H1 (cell line): ENCODE measurements at regions not wholly inside any gene's neighbourhood (a gene's known extent, or its start where the extent isn't known, plus 50 kb on each side); places are given as distances from the start of the nearest gene placed in this dataset.

Experiments used
- CTCF ChIA-PET: fragments of 300-600 bp; sonication (Branson Sonifier 250); formaldehyde crosslinking; loops from one replicate; lab custom pipeline; 2021; ENCODE audit not compliant: partially characterized antibody; lab: Charles Lee
- POLR2A ChIA-PET: fragments of 300-600 bp; sonication (Branson Sonifier 250); formaldehyde crosslinking; loops from one replicate; lab custom pipeline; 2021; ENCODE audit warnings: inconsistent platforms; ENCODE audit not compliant: partially characterized antibody; lab: Charles Lee
- DNase-seq, 2 experiments: peaks; one replicate each; pipeline versions ENCODE4 v3.0.0 to v3.0.0-alpha.2; 2010 to 2022; ENCODE audit warnings: low spot score in 2 of 2, low read depth in 1 of 2, mixed read lengths in 1 of 2
- FAIRE-seq: peaks from 2 replicates; lab custom pipeline; 2011; peaks lifted over from hg19 to GRCh38; lab: Jason Lieb, UNC
- H2AFZ ChIP-seq: 2 replicates; pipeline ENCODE4 v1.8.1; 2012; ENCODE audit warnings: low read length, inconsistent platforms
- H2AK5ac ChIP-seq: 2 replicates; pipeline ENCODE4 v1.6.1; 2013; ENCODE audit warnings: low read depth, low read length
- H2BK120ac ChIP-seq: replicated peaks from 2 replicates; pipeline ENCODE3; 2013; ENCODE audit warnings: low read depth, low read length, inconsistent platforms
- H2BK12ac ChIP-seq: 2 replicates; pipeline ENCODE4 v1.6.1; 2013; ENCODE audit warnings: low read depth, low read length
- H2BK15ac ChIP-seq: 2 replicates; pipeline ENCODE4 v1.6.1; 2013; ENCODE audit warnings: low read length
- H2BK20ac ChIP-seq: 2 replicates; pipeline ENCODE4 v1.6.1; 2013; ENCODE audit warnings: low read length
- H2BK5ac ChIP-seq: 2 replicates; pipeline ENCODE4 v1.6.1; 2013; ENCODE audit warnings: low read depth, low read length
- H3K14ac ChIP-seq: 2 replicates; pipeline ENCODE4 v1.6.1; 2013; ENCODE audit warnings: inconsistent platforms; ENCODE audit not compliant: insufficient read length
- H3K18ac ChIP-seq: 2 replicates; pipeline ENCODE4 v1.6.1; 2013; ENCODE audit warnings: low read length; ENCODE audit errors: extremely low read depth
- H3K23ac ChIP-seq: 2 replicates; pipeline ENCODE4 v1.6.1; 2013; ENCODE audit warnings: inconsistent platforms; ENCODE audit not compliant: insufficient read length
- H3K23me2 ChIP-seq: 2 replicates; pipeline ENCODE4 v1.6.1; 2013; ENCODE audit warnings: low read depth, low read length
- H3K27ac ChIP-seq: 2 replicates; pipeline ENCODE4 v1.6.1; 2011; ENCODE audit warnings: low read depth, low read length, inconsistent platforms
- H3K27me3 ChIP-seq, 4 experiments: replicated peaks in 1 of 4; 1 replicate in 1 of 4; 2 replicates in 3 of 4; pipeline versions ENCODE4 v1.6.1 to v1.8.1; 2011 to 2013; ENCODE audit warnings: low read length in 3 of 4, mild to moderate bottlenecking in 3 of 4, inconsistent platforms in 2 of 4, mixed read lengths in 2 of 4, moderate library complexity in 1 of 4; ENCODE audit not compliant: control insufficient read depth in 3 of 4, insufficient read depth in 3 of 4; ENCODE audit errors: extremely low read depth in 1 of 4
- H3K36me3 ChIP-seq, 4 experiments: 2 replicates each; pipeline versions ENCODE4 v1.6.1 to v1.8.1; 2011 to 2013; ENCODE audit warnings: mild to moderate bottlenecking in 4 of 4, low read length in 3 of 4, moderate library complexity in 2 of 4, control low read depth in 1 of 4, inconsistent platforms in 1 of 4; ENCODE audit not compliant: insufficient read depth in 4 of 4, control insufficient read depth in 2 of 4
- H3K4ac ChIP-seq: replicated peaks from 2 replicates; pipeline ENCODE3; 2013; ENCODE audit warnings: low read length, low read depth, mixed read lengths, inconsistent platforms; ENCODE audit not compliant: insufficient read length
- H3K4me1 ChIP-seq, 4 experiments: replicated peaks in 1 of 4; 1 replicate in 1 of 4; 2 replicates in 3 of 4; pipeline versions ENCODE4 v1.6.1 to v1.8.1; 2011 to 2013; ENCODE audit warnings: low read length in 3 of 4, inconsistent platforms in 2 of 4, mixed read lengths in 1 of 4; ENCODE audit not compliant: insufficient read depth in 4 of 4, control insufficient read depth in 3 of 4
- H3K4me2 ChIP-seq, 2 experiments: 2 replicates each; pipeline versions ENCODE4 v1.6.1 to v1.8.1; 2011 to 2013; ENCODE audit warnings: low read depth in 2 of 2, low read length in 2 of 2, control low read depth in 1 of 2, inconsistent platforms in 1 of 2, mild to moderate bottlenecking in 1 of 2; ENCODE audit not compliant: insufficient read depth in 1 of 2
- H3K4me3 ChIP-seq, 4 experiments: fragments of 200-600, 300-600 bp in 1 of 4; sonication (generic), shearing (Covaris generic), sonication (Bioruptor Twin) in 1 of 4; 2 replicates each; pipeline versions ENCODE4 v1.5.1 to v1.8.1; 2011 to 2016; ENCODE audit warnings: low read length in 4 of 4, low read depth in 3 of 4, control low read depth in 2 of 4, inconsistent platforms in 2 of 4, mild to moderate bottlenecking in 2 of 4, mixed read lengths in 1 of 4, moderate library complexity in 1 of 4; ENCODE audit not compliant: insufficient read depth in 2 of 4; ENCODE audit errors: extremely low read depth in 1 of 4
- H3K56ac ChIP-seq: replicated peaks from 2 replicates; pipeline ENCODE3; 2013; ENCODE audit warnings: low read depth, mild to moderate bottlenecking, mixed read lengths, low read length, inconsistent platforms; ENCODE audit not compliant: insufficient read length
- H3K79me1 ChIP-seq: 2 replicates; pipeline ENCODE4 v1.6.1; 2013; ENCODE audit warnings: low read depth, low read length, control low read depth
- H3K79me2 ChIP-seq, 2 experiments: 2 replicates each; pipeline versions ENCODE4 v1.6.1 to v1.8.1; 2012 to 2013; ENCODE audit warnings: low read length in 2 of 2, mild to moderate bottlenecking in 2 of 2, inconsistent platforms in 1 of 2; ENCODE audit not compliant: insufficient read depth in 2 of 2, control insufficient read depth in 1 of 2
- H3K9ac ChIP-seq, 4 experiments: replicated peaks in 1 of 4; 1 replicate in 1 of 4; 2 replicates in 3 of 4; pipeline versions ENCODE4 v1.6.1 to v1.8.1; 2011 to 2013; ENCODE audit warnings: low read depth in 3 of 4, low read length in 3 of 4, control low read depth in 2 of 4, mild to moderate bottlenecking in 2 of 4, moderate library complexity in 2 of 4, inconsistent platforms in 1 of 4; ENCODE audit errors: extremely low read depth in 1 of 4
- H3K9me3 ChIP-seq, 2 experiments: 2 replicates each; pipeline versions ENCODE4 v1.6.1 to v1.8.1; 2012 to 2013; ENCODE audit warnings: mild to moderate bottlenecking in 2 of 2, moderate library complexity in 2 of 2, control low read depth in 1 of 2, inconsistent platforms in 1 of 2, low read depth in 1 of 2, low read length in 1 of 2, mixed read lengths in 1 of 2; ENCODE audit not compliant: insufficient read depth in 2 of 2
- H4K20me1 ChIP-seq, 2 experiments: replicated peaks in 1 of 2; 2 replicates each; pipeline versions ENCODE3 to v1.8.1; 2011 to 2013; ENCODE audit warnings: inconsistent platforms in 2 of 2, low read length in 2 of 2, mild to moderate bottlenecking in 1 of 2; ENCODE audit not compliant: insufficient read depth in 2 of 2, control insufficient read depth in 1 of 2
- H4K5ac ChIP-seq: 2 replicates; pipeline ENCODE4 v1.6.1; 2013; ENCODE audit warnings: low read length, low read depth, mixed read lengths, inconsistent platforms; ENCODE audit not compliant: insufficient read length
- H4K8ac ChIP-seq: 2 replicates; pipeline ENCODE4 v1.8.0; 2013; ENCODE audit warnings: mild to moderate bottlenecking, moderate library complexity, low read length, inconsistent platforms; ENCODE audit not compliant: insufficient read depth; ENCODE audit errors: extremely low read depth
- H4K91ac ChIP-seq: replicated peaks from 2 replicates; pipeline ENCODE3; 2013; ENCODE audit warnings: low read length, mixed read lengths, inconsistent platforms; ENCODE audit not compliant: insufficient read length
- ASH2L ChIP-seq: fragments of 200-600, 300-600 bp; sonication (generic); IDR thresholded peaks from one replicate; pipeline ENCODE4 v1.7.1; 2017; ENCODE audit warnings: low read length
- CBX5 ChIP-seq: fragments of 300-800, 300-1000 bp; sonication (generic); IDR thresholded peaks from 2 replicates; pipeline ENCODE4 v1.7.1; 2016; ENCODE audit warnings: antibody characterized with exemption, low read length, low read depth
- CBX8 ChIP-seq: fragments of 300-800, 300-1000 bp; sonication (generic); IDR thresholded peaks from 2 replicates; pipeline ENCODE4 v1.7.1; 2016; ENCODE audit warnings: low read depth, low read length, borderline replicate concordance
- CEBPB ChIP-seq: IDR thresholded peaks from 2 replicates; pipeline ENCODE4 v1.6.1; 2012; ENCODE audit warnings: low read depth, low read length
- CREB1 ChIP-seq: IDR thresholded peaks from 2 replicates; pipeline ENCODE4 v1.6.1; 2012; ENCODE audit warnings: inconsistent platforms
- FOSL1 ChIP-seq: IDR thresholded peaks from 2 replicates; pipeline ENCODE4 v1.6.1; 2011; ENCODE audit warnings: mild to moderate bottlenecking, low read depth, low read length, moderate library complexity; ENCODE audit not compliant: insufficient read depth
- JUND ChIP-seq: IDR thresholded peaks from 2 replicates; pipeline ENCODE4 v1.6.1; 2011; ENCODE audit warnings: mild to moderate bottlenecking, improper control_type of control experiment, low read length
- KDM1A ChIP-seq: fragments of 200-600, 300-600 bp; sonication (generic); IDR thresholded peaks from 2 replicates; pipeline ENCODE4 v1.7.1; 2016; ENCODE audit warnings: mild to moderate bottlenecking, low read length, borderline replicate concordance
- KDM4A ChIP-seq: IDR thresholded peaks from one replicate; pipeline ENCODE4 v1.7.1; 2012; ENCODE audit warnings: low read depth, mild to moderate bottlenecking, moderate library complexity, low read length, inconsistent platforms; ENCODE audit not compliant: severe bottlenecking
- NRF1 ChIP-seq: IDR thresholded peaks from 2 replicates; pipeline ENCODE4 v1.6.1; 2011; ENCODE audit warnings: mild to moderate bottlenecking, low read depth, low read length, improper control_type of control experiment
- SAP30 ChIP-seq: fragments of 300-600 bp; sonication (generic); IDR thresholded peaks from 2 replicates; pipeline ENCODE4 v1.7.1; 2012; ENCODE audit warnings: low read length, moderate library complexity, mild to moderate bottlenecking, inconsistent platforms; ENCODE audit not compliant: insufficient read depth, insufficient replicate concordance
- SIRT6 ChIP-seq: IDR thresholded peaks from one replicate; pipeline ENCODE4 v1.7.1; 2012; ENCODE audit warnings: low read length, inconsistent platforms
- SIX5 ChIP-seq: IDR thresholded peaks from 2 replicates; pipeline ENCODE4 v1.6.1; 2011; ENCODE audit warnings: mild to moderate bottlenecking, low read depth, low read length
- SUZ12 ChIP-seq: fragments of 200-600 bp; sonication (generic); IDR thresholded peaks from 2 replicates; pipeline ENCODE4 v1.6.1; 2012; ENCODE audit warnings: mild to moderate bottlenecking, inconsistent platforms, low read length, moderate library complexity, mixed read lengths
- TBP ChIP-seq: IDR thresholded peaks from 2 replicates; pipeline ENCODE4 v1.6.1; 2011; ENCODE audit warnings: low read depth, low read length, improper control_type of control experiment
- WGBS, 2 experiments: shearing (Covaris generic) in 1 of 2; methylation state at CpG; one replicate each; pipeline versions ENCODE4 v1.1.6 to v1.1.7; 2013 to 2015; ENCODE audit warnings: low lambda C conversion rate in 2 of 2, mixed read lengths in 2 of 2, inconsistent platforms in 1 of 2, low coverage in 1 of 2, missing lambda C conversion rate in 1 of 2; ENCODE audit not compliant: insufficient replicate concordance in 2 of 2, insufficient coverage in 1 of 2, insufficient read length in 1 of 2; ENCODE audit errors: extremely low coverage in 1 of 2, missing lambda C conversion rate in 1 of 2; 5-methylcytosine and 5-hydroxymethylcytosine counted together

- H2BK20ac ChIP-seq, result no peak overlapping the region
- H3K9me3 ChIP-seq, result no peaks in the 10 kb centered on the region
- no peak overlapping the region for H3K4ac ChIP-seq
- no peaks in the 10 kb centered on the region for H3K23me2 ChIP-seq
- no peak overlapping the region for H2BK12ac ChIP-seq
- no peak overlapping the region for H2AFZ ChIP-seq
- H4K91ac ChIP-seq, result no peak overlapping the region
- CTCF ChIA-PET, result no interaction called here
- H4K5ac ChIP-seq, result no peak overlapping the region
- no peaks in the 10 kb centered on the region for H3K79me2 ChIP-seq
- WGBS, 2 experiments, result 41% methylated on average over 1 of the region's 1 CpG; no CpG with 5 or more reads in 1 of the 2 experiments
- H3K4me2 ChIP-seq, result no peak overlapping the region
- no peak overlapping the region for H2AK5ac ChIP-seq
- no peak overlapping the region for H3K56ac ChIP-seq
- H3K14ac ChIP-seq, result no peak overlapping the region
- DNase-seq (no peak), FAIRE-seq (no peak)
- no peak overlapping the region for H3K9ac ChIP-seq
- H2BK120ac ChIP-seq, result no peak overlapping the region
- H4K8ac ChIP-seq, result no peak overlapping the region
- H3K4me3 ChIP-seq, result no peak overlapping the region
- POLR2A ChIA-PET, result no interaction called here
- H3K4me1 ChIP-seq, result peaks cover 0 to 5% (median 0%) of the 10 kb centered on the region in 4 experiments; a peak in 2 of 7 replicates
- H3K79me1 ChIP-seq, result no peaks in the 10 kb centered on the region
- H2BK5ac ChIP-seq, result no peak overlapping the region
- no peak overlapping the region for H3K18ac ChIP-seq
- no peak overlapping the region for H3K27ac ChIP-seq
- no peak overlapping the region for H3K23ac ChIP-seq
- H4K20me1 ChIP-seq, result no peaks in the 10 kb centered on the region
- no peaks in the 10 kb centered on the region for H3K36me3 ChIP-seq
- H2BK15ac ChIP-seq, result no peak overlapping the region
- no peaks in the 10 kb centered on the region for H3K27me3 ChIP-seq
- TF ChIP-seq ASH2L (no peak), NRF1 (no peak), SUZ12 (no peak), CBX8 (no peak), TBP (no peak), CREB1 (no peak), FOSL1 (no peak), SIX5 (no peak), CBX5 (no peak), KDM4A (no peak), KDM1A (no peak), JUND (no peak), CEBPB (no peak), SAP30 (no peak), SIRT6 (no peak)
Observed at GRCh38 chr4:136156947-136157346, 1375.3 kb downstream of the PCDH18 start.
